Femur (tissue), 1 donor: ENCODE measurements at regions not wholly inside any gene's neighbourhood (a gene's known extent, or its start where the extent isn't known, plus 50 kb on each side); places are given as distances from the start of the nearest gene placed in this dataset.
"Not testable (repeated sequence)": the region's sequence is repeated elsewhere in the genome, so short reads cannot be mapped to it uniquely, and the experiment has no call there.

Experiments used
- DNase-seq: peaks from one replicate; pipeline ENCODE4 v3.0.0-alpha.2; 2017

DNA sequence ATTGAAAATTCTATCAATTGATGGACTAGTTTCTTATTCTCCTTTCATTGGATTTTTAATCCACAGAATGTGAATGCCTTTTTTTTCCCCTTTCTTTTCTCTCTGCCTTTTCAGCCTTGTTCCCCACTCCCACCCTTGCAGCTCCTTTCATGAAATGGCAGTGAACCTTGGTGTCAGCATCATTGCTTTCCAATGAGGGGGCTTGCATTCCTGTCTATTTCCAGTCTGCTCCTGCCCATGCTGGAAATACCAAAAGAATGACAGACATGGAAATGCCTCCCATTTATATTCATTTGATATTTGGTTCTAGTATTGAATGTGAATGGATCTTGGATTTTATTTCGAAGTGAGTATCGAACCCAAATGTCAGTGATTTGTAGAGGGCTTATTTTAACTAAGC is 162.7 kb upstream of the SGCD start:
- no peak for DNase-seq

DNA sequence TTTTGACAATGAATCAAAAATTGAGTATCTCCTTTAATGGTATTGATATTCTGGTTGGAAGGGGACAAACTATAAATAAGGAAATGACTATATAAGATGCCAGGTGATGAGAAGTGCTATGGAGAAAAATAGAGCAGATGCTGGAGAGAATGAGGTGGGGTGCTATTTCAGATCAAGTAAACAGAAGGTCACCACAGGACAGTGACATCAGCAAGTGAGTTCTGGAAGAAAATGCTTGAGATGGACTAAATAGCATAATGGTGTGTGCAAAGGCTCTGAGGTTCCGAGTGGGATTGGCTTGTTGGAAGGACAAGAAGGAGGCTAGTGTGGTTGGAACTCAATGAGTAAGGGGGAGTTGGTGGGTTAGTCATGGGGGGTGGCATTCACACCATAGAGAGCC is 157.5 kb upstream of the SGCD start:
- no peak for DNase-seq

DNA sequence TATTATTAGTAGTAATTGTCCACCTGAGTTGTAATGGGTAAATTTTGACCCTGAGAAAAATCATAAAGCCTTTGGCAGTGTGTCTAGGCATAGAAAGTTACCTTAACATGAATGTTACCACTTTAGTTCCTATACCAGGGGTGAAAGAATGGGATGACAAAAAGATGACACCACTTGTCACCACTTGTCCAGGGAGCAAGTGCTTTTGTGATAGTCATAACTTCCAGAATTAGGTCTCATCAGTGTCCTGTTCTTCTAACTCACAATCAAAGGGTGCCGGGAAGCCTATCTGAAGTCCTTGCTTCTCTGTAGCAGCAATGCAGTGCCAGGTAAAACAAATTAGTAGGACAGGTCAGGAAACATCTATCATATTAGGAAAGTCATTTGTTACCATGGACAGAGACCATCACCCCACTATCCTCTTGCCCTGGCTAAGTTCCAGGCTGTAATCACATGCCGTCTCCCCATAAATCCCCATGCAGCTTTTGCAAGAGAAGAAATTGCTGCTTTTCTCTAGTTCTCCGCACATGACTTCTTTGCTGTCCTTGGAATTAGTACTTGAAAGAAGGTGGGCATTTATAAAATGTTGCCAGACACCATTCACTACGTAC is 156.5 kb upstream of the SGCD start:
- no peak for DNase-seq

DNA sequence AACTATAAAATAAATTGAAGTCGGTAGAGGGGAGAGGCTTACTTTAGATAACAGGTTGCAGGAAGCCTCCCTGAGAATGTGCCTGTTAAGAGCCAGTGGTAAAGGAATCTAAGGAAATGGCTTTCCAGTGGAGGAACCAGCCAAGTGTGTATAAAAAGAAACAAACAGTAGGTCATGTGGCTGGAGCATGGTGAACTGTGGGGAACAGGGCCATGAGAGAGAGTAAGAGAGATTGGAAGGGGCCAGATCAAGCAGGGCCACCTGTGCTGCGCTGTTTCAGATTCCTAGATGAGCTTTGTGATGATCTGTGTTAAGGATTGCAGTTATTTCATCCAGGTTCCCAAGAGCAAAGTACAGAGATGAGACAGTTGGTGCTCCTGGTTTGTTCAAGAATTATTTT is 152.7 kb upstream of the SGCD start:
- no peak for DNase-seq

DNA sequence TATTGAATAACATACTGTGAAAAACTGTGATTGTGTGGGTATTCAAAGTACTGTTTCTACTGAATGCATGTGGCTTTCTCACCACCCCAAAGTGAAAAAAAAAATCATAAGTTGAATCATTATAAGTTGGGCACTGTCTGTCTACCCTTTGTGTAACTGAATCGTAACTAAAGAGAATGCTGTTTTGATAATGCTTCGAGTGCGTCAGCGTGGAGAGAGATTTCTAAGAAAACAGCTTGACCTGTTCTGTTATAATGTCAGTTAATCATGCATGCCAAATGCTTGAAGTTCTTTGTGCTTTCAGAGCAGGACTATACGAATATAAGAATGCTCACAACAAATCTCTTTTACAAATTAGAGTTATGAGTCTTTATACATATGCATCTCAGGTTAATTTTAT is 148.8 kb upstream of the SGCD start:
- DNase-seq: no peak

DNA sequence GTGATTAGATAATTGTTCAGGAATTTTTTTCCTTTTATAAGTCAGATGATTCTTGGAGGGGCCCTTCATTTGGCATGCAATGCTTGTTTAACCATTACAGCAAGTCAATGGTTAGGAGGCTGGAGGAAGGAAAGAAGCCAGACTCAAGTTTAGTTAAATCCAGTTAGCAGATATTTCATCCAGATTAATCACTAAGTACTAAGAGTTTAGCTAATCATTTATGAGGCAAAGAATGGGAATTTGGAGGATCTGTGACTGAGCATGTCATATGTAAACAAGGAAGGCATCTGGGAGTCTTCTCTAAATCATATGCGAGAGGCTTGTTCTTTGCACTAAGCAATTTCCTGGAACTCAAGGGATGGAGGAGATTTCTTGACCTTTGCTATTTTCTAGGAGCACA is 145.3 kb upstream of the SGCD start:
- DNase-seq: no peak

DNA sequence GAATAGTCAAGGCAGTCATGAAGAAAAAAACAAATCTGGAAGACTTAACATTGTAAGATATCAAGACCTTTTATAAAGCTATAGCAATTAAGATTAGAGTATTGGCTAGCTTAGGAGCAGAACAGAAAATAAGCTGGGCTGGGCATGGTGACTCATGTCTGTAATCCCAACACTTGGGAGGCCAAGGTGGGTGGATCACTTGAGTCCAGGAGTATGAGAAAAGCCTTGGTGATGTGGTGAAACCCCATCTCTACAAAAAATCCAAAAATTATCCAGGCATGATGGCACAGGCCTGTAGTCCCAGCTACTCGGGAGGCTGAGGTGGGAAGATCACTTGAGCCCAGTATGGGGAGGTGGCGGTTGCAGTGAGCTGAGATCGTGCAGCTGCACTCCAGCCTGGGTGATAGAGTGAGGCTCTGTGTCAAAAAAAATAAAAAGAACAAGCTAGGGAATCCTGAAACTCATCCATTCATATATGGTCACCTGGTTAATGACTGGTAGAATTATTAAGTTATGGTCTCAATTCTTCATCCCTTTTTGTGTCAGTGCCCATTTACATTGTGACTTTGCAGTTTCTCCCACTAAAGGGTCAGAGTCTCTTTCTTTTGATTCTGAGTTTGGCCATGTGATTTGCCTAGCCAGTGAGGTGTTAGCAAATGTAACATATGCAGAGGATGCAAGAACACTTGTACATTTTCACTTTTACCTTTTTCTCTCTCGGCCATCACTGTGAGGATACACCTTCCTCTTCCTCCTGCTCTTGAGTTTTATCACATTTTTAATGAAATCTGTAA is 144.6 kb upstream of the SGCD start:
- DNase-seq: no peak

DNA sequence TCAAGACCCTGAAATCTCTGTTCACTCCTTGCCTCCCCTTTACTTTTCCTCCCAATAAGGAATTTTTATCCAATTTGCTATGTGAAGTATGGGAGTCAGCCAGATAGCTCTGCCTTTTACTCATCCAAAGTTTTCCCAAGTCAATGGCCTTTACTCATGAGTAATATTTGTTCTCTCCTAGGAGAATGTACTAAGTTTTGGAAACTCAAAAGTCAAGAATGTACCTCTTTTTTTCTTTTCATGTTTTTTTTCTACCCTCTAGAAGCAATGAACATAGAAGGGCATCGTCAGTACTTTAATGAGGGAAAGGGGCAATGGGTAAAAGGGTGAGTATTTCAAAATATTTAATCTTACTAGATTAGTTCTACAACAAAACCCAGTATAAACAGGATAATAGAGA is 140.2 kb upstream of the SGCD start:
- DNase-seq: no peak

DNA sequence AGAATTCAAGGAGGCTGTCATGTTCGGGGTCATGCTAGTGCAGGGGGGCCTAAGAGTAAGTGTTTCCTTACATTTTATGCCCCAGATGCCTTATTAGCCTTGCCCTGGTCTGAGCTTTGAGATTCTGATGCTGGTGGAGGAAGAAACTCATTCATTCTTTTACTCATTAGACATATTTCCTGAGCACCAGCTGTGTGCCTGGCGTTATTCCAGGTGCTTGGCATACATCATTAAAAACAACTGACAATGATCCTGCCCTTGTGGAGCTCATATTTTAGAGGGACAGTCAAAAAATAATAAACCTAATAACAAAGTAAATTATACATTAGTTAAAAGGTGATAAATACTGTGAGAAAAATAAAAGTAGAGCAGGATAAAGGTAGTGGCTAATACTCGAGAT is 138.9 kb upstream of the SGCD start:
- peak; percentile 20 for DNase-seq

DNA sequence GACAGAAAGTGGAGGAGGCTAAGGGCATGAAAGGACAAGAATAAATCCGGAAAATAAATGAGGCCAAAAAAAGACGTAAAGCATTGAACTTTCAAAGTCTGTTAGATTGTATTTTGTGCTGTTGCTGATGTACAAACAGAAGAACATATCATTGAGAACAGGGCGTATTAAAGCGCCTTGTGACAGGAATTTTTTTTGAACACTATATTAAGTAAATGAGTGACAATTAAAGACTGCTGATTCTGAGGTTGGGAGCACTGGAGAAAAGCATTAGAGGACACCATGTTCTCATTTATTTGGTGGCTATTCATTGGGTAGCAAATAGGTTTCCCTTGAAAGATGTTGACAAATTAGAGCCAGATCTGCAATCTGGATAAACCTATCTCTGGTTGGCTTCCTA is 137.3 kb upstream of the SGCD start:
- DNase-seq: no peak

DNA sequence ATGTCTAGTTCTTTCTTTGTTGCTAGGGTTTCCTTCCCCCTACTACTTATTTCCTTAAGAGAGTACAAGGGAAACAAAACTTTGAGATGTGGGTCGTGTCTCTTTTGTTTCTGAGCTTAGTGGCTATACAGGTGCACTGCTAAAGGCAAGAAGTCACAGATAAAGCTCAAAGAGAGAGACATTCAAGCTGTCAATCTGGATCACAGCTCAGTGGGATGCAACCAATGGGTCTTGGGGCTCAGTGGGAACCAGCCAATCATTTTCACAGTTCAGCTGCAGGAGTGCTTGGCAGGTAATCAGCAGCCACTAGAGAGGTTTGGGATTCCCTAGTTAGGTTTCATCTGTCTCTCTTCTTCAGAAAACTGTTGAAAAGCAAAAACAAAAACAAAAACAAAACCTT is 135.4 kb upstream of the SGCD start:
- no peak for DNase-seq

DNA sequence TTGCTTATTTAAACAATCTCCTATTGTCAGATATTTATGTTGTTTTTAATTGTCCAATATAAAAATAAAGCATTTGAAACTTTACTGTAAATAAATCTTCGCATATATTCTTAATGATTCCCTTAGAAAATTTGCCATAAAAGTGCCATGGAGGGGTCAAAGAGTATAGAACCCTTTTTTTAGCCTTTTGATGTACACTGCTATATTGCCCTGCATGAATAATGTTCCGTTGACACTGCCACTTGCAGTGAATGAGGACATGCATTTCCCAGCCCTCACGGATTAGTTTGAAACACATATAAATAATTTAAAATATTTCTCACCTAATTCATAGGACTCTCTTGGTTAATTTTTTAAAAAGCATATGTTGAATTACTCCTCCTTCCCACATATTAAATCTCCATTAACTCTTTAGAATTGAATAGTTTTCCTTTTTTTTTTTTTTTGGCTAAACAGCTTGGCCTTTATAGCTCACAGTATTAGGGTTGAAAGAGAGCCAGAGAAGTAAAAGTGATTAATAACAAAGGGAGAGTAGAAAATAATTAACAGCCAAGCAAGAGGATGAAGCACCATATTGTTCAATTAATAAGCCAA is 129.8 kb upstream of the SGCD start:
- DNase-seq: no peak

DNA sequence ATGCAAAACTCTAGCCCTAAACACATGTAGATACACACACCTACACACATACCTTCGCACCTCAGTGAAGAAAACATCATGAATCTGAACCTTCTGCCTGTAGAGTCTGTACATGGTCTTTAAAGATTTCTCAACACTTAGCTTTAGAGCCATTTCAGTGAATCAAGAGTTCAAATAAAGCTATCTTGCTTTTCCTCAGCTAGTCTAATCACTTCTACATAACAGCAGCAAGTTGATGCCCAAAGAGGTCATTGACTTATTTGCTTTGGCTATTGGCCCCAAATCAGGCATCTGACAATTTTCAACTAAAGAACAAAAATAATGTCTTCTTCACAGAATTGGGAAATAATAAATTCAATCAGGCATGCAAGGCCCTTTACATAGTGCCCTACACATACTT is 127.9 kb upstream of the SGCD start:
- no peak for DNase-seq

DNA sequence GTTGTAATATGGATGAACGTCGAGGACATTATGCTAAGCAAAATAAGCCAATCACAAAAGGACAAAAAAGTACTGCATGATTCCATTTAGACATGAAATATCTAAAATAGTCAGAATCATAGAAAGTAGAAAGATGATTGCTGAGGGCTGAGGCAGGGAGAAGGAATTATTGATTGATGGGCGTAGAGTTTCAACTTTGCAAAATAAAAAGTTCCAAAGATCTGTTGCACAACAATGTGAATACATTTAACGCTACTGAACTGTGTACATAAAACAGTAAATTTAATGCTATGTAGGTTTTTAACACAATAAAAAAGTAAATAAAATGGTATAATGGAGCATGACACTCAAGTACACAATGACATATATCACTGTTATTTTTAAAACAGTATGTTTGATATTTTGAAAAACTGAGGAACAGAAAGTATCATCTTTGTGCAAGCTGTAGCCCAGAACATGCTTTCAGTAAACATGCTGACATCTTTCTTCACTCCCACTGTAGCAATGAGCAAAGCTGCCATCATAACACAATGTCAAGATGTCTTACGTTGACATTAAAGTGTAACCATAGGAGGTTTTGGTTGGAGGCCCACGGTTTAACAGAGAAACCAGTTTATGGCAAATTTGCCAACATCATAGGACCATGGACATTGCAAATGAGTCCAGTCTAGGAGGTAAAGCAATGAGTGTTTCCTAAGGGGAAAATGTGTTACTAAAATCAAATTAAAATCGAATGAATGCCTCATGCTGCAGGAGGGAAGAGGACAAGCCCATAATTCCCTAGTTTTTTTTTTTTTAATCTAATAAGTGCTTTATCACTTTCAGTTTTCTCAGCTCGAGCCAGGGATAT is 125.8 kb upstream of the SGCD start:
- no peak for DNase-seq

DNA sequence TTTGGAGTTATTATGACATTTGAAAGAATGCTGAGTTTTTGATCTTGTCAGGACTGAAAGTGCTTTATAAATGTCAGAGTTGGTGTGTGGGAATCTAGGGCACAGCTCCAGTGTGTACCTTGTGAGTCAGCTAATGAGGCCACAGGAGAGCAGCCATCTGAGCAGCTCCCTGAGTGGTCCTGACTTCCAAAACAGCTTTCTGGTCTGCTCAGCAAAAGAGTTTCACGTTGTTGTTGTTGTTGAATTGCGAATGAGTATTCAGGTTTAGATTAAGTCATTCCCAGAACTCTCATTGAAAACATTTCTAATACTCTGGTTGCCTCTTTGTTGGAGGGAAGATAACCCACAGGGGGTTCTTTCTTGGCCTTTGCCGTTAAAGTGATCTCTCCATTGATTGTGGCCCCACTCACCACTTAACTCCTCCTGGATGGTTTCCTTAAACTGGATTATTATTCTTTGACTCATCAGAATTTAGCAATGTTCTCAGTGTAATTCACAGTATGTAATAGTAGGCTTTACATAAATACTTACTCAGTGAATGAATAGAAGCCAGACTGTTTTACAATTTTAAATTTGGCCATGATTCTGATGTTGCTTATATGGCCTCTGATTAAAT is 125.1 kb upstream of the SGCD start:
- no peak for DNase-seq

DNA sequence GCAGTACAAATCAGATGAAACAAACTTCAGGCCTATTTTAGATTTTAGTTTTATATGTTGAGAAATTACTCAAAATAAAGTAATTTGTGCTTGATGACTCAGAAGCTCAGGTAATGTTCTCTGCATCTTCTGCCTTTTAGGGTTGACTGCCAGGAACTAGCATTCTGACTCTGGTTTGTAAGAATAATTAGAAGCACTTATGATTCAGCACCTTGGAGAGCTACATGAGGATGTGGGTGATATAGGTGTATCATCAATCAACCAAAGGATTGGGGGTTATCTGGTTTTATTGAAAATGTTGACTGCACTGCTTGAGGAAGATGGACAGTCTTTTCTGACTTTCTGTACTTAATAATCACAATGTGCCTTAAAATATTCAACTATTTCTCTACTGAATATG is 118.7 kb upstream of the SGCD start:
- no peak for DNase-seq

DNA sequence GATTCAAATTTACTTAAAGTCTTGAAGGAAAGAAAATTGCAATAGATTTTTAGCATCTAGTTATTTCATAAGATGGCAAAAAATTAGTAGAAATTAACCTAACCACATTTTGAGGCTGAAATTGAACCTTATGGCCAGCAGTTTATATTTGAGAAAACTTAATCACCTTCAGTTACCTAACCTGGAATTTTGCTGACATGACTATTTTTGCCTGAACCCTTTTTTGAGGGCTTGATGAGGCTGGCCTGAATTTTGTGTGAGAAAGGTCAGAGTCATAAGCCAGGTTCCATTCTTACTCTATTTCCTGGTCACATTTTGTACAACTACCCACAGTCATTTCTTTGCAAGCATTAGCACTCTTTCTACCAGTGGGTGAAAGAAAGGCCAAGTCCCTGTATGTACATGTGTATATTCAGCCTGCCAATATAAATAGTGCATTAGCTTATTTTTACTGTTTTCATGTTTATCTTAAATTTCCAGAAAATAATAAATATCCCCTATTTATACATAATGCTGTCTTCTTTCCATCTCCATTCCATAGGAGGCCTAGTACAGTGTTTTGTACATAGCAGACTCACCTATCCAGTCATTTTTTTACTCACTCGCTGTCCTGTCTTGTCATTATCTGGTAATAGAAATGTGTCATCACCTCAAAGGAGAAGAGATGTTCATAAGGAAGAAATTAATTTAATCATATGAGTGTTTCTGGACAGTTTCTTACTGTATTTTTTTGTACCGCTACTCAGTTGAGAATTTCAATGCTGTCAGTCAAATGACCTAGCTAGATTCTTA is 108.4 kb upstream of the SGCD start:
- DNase-seq: no peak

DNA sequence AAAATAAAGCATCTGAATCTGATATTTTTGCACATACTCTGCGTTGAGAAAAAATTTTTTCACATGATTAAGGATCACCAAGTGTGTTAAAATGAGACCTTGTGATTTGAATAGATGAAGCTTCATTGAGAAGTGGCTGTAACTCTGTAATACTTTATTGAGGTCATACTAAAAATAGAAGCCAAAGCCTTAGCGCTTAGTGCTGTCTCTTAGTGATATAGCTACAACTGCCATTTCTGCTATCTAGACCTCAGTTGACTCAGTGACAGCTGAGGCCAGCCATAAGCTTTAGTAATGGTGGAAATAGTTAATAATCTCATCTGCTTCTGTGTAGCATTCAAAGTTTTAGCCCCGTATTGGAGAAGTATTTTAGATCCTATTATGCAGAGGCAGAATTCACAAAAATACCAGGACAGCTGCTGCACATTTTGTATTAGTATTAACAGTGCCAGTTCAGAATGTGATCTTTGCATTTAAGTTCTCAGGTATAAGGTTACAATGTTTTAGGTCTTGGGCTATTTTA is 107.4 kb upstream of the SGCD start:
- no peak for DNase-seq

DNA sequence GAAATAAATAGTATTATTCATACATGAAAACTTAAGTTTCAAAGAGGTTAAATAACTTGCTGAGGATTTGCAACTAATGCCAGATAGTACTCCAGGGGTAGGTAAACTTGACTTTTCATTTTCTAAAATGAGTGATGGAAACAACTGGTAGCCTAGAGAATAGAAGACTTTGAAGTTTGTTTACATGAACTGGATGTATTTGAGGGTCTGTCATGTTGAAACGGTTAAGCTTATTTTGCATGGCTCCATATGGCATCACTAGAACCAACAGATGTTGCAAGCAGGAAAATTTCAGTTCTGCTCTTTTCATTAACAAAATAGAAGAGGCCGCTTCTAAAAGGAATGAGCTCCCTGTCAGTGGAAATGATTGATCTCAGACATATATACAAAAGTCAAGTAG is 105.1 kb upstream of the SGCD start:
- DNase-seq: no peak

DNA sequence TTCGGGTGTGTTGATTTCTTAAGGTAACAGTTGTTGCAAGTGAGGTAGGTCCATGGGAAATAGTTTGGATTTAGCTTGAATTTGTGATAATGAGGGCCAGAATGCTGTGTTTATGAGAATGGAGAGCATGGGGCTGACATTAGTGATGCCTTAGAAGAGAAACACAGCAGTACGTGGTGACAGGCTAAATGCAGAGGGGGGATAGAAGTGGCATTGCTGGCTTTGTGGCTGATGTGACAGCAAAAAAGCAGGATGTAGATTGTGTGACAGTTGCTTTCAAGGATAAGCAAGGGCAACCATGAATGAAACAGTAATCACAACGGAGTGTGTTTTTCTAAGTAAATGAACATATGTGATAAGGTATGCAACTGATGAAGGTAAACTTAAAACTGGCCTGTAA is 103.4 kb upstream of the SGCD start:
- no peak for DNase-seq

DNA sequence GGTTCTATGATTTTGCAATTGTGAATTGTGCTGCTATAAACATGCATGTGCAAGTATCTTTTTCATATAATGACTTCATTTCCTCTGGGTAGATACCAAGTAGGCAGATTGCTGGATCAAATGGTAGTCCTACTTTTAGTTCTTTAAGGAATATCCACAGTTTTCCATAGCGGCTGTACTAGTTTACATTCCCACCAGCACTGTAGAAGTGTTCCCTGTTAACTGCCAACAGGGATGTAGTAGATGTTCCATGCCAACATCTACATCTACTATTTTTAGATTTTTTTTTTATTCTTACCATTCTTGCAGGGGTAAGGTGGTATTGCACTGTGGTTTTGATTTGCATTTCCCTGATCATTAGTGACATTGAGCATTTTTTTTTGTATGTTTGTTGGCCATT is 100.5 kb upstream of the SGCD start:
- not testable (repeated sequence) for DNase-seq

DNA sequence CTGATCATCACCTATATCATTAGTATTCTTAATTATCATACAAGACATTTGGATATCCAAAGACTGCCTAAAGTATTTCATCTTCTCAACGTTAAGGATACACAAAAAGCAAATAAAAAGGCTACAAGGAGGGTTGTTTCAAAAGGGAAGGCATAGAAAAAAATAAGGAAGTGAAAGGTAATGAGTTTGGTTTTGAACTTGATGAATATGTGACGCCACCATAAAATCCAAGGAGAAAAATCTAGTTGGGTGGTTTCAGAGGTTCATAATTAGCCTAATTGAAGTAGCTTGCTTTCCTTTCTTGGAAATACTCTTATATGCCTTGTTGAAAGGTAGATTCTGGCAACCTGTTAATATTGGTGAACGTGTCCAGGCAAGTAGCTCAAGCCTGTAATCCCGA is 96.1 kb upstream of the SGCD start:
- DNase-seq: no peak
